ENCODE measurements at regions not wholly inside any gene's neighbourhood (a gene's known extent, or its start where the extent isn't known, plus 50 kb on each side); places are given as distances from the start of the nearest gene placed in this dataset.
A peak's percentile ranks its signal among the peaks of the same experiment; 100 is the strongest.

- no peak overlapping the region for H3K27ac ChIP-seq
- 0 to 100% (median 93%) methylated on average over 1 of the region's 1 CpG; no CpG with 5 or more reads in 6 of the 10 experiments for WGBS, 10 experiments
- ATAC-seq (replicated peaks in 6 of 8) = no peak
- in situ Hi-C loops (cut with MboI; ENCODE audit: low pct_unique_long_range_greater_than_20kb in 2 of 9, low sequenced_read_pairs in 9 of 9, unreplicated experiment in 9 of 9) = no loop called here
- H3K4me3 ChIP-seq = no peak overlapping the region
- no peaks in the 10 kb centered on the region for H3K4me1 ChIP-seq (replicated peaks in 1 of 2)
Measured at GRCh38 chr4:124306352-124306751, 406.2 kb downstream of the ANKRD50 start.

- no peak overlapping the region for H3K4me3 ChIP-seq
- H3K4me1 ChIP-seq (replicated peaks in 1 of 2) = no peaks in the 10 kb centered on the region
- no peak for ATAC-seq (replicated peaks in 6 of 8)
- 62 to 100% (median 83%) methylated on average over 1 to 3 of the region's 3 CpGs; no CpG with 5 or more reads in 2 of the 10 experiments for WGBS, 10 experiments
- in situ Hi-C loops (cut with MboI; ENCODE audit: low pct_unique_long_range_greater_than_20kb in 2 of 9, low sequenced_read_pairs in 9 of 9, unreplicated experiment in 9 of 9) = no loop called here
- no peak overlapping the region for H3K27ac ChIP-seq
Measured at GRCh38 chr4:124307143-124307542, 405.4 kb downstream of the ANKRD50 start.

GRCh38 chr4:124318292-124318691 lies 394.2 kb downstream of the ANKRD50 start:
- no peak overlapping the region for H3K27ac ChIP-seq
- peaks cover 0 to 2% of the 10 kb centered on the region in 2 donors for H3K4me1 ChIP-seq (replicated peaks in 1 of 2)
- H3K4me3 ChIP-seq = no peak overlapping the region
- in situ Hi-C loops (cut with MboI; ENCODE audit: low pct_unique_long_range_greater_than_20kb in 2 of 9, low sequenced_read_pairs in 9 of 9, unreplicated experiment in 9 of 9) = no loop called here
- ATAC-seq (replicated peaks in 6 of 8) = no peak
- 70 to 100% (median 100%) methylated on average over 1 of the region's 1 CpG; no CpG with 5 or more reads in 1 of the 10 experiments for WGBS, 10 experiments

GRCh38 chr4:124321364-124321763 lies 391.2 kb downstream of the ANKRD50 start:
- Histone ChIP-seq H3K27ac (no peak overlapping the region), H3K4me3 (no peak overlapping the region), H3K4me1 (replicated peaks in 1 of 2) (peaks cover 0 to 2% of the 10 kb centered on the region in 2 donors)
- in situ Hi-C loops (cut with MboI; ENCODE audit: low pct_unique_long_range_greater_than_20kb in 2 of 9, low sequenced_read_pairs in 9 of 9, unreplicated experiment in 9 of 9) = no loop called here
- WGBS, 10 experiments = 28 to 83% (median 63%) methylated on average over 2 to 3 of the region's 3 CpGs; no CpG with 5 or more reads in 1 of the 10 experiments
- ATAC-seq (replicated peaks in 6 of 8) = peak in 1 of 8 experiments; percentile 49

GRCh38 chr4:124322234-124323065 lies 390.1 kb downstream of the ANKRD50 start:
- H3K27ac ChIP-seq = no peak overlapping the region
- no peak overlapping the region for H3K4me3 ChIP-seq
- in situ Hi-C loops (cut with MboI; ENCODE audit: low pct_unique_long_range_greater_than_20kb in 2 of 9, low sequenced_read_pairs in 9 of 9, unreplicated experiment in 9 of 9) = no loop called here
- ATAC-seq (replicated peaks in 6 of 8) = no peak
- H3K4me1 ChIP-seq (replicated peaks in 1 of 2) = peaks cover 0 to 2% of the 10 kb centered on the region in 2 donors
- WGBS, 10 experiments = 17 to 56% (median 50%) methylated on average over 6 to 8 of the region's 8 CpGs; no CpG with 5 or more reads in 1 of the 10 experiments

GRCh38 chr4:124325690-124326089 lies 386.8 kb downstream of the ANKRD50 start:
- Histone ChIP-seq H3K4me1 (replicated peaks in 1 of 2) (peaks cover 0 to 2% of the 10 kb centered on the region in 2 donors), H3K4me3 (no peak overlapping the region), H3K27ac (no peak overlapping the region)
- in situ Hi-C loops (cut with MboI; ENCODE audit: low pct_unique_long_range_greater_than_20kb in 2 of 9, low sequenced_read_pairs in 9 of 9, unreplicated experiment in 9 of 9) = loop anchor here in 6 of 9 experiments (25.0 kb wide), 4 partner anchors 387 to 962 kb away; partner anchors contain the start of gene ANKRD50 (in 2 of the 6)
- no peak for ATAC-seq (replicated peaks in 6 of 8)

GRCh38 chr4:124329134-124329533 lies 383.4 kb downstream of the ANKRD50 start:
- Histone ChIP-seq H3K4me1 (replicated peaks in 1 of 2) (no peaks in the 10 kb centered on the region), H3K27ac (no peak overlapping the region), H3K4me3 (no peak overlapping the region)
- no peak for ATAC-seq (replicated peaks in 6 of 8)
- in situ Hi-C loops (cut with MboI; ENCODE audit: low pct_unique_long_range_greater_than_20kb in 2 of 9, low sequenced_read_pairs in 9 of 9, unreplicated experiment in 9 of 9) = loop anchor here in 6 of 9 experiments (25.0 kb wide), 4 partner anchors 383 to 958 kb away; partner anchors contain the start of gene ANKRD50 (in 2 of the 6)

- Histone ChIP-seq H3K4me3 (no peak overlapping the region), H3K27ac (no peak overlapping the region), H3K4me1 (replicated peaks in 1 of 2) (no peaks in the 10 kb centered on the region)
- in situ Hi-C loops (cut with MboI; ENCODE audit: low pct_unique_long_range_greater_than_20kb in 2 of 9, low sequenced_read_pairs in 9 of 9, unreplicated experiment in 9 of 9) = loop anchor here in 6 of 9 experiments (25.0 kb wide), 4 partner anchors 382 to 957 kb away; partner anchors contain the start of gene ANKRD50 (in 2 of the 6)
- no peak for ATAC-seq (replicated peaks in 6 of 8)
- 29 to 100% (median 54%) methylated on average over 1 to 3 of the region's 3 CpGs; no CpG with 5 or more reads in 1 of the 10 experiments for WGBS, 10 experiments
Measured at GRCh38 chr4:124330045-124330444, 382.5 kb downstream of the ANKRD50 start.

GRCh38 chr4:124331781-124332180 lies 380.8 kb downstream of the ANKRD50 start:
- in situ Hi-C loops (cut with MboI; ENCODE audit: low pct_unique_long_range_greater_than_20kb in 2 of 9, low sequenced_read_pairs in 9 of 9, unreplicated experiment in 9 of 9) = loop anchor here in 6 of 9 experiments (25.0 kb wide), 4 partner anchors 381 to 956 kb away; partner anchors contain the start of gene ANKRD50 (in 2 of the 6)
- H3K27ac ChIP-seq = no peak overlapping the region
- H3K4me1 ChIP-seq (replicated peaks in 1 of 2) = no peaks in the 10 kb centered on the region
- WGBS, 10 experiments = 67 to 100% (median 100%) methylated on average over 1 of the region's 1 CpG; no CpG with 5 or more reads in 3 of the 10 experiments
- no peak for ATAC-seq (replicated peaks in 6 of 8)
- H3K4me3 ChIP-seq = no peak overlapping the region

GRCh38 chr4:124333466-124333865 lies 379.1 kb downstream of the ANKRD50 start:
- in situ Hi-C loops (cut with MboI; ENCODE audit: low pct_unique_long_range_greater_than_20kb in 2 of 9, low sequenced_read_pairs in 9 of 9, unreplicated experiment in 9 of 9) = loop anchor here in 6 of 9 experiments (25.0 kb wide), 4 partner anchors 379 to 954 kb away; partner anchors contain the start of gene ANKRD50 (in 2 of the 6)

GRCh38 chr4:124334119-124334518 lies 378.4 kb downstream of the ANKRD50 start:
- Histone ChIP-seq H3K27ac (no peak overlapping the region), H3K4me1 (replicated peaks in 1 of 2) (no peaks in the 10 kb centered on the region), H3K4me3 (no peak overlapping the region)
- peak; percentile 53 to 91 (median 70) for ATAC-seq (replicated peaks in 6 of 8)
- 0 to 15% (median 4%) methylated on average over 1 to 3 of the region's 3 CpGs; no CpG with 5 or more reads in 2 of the 10 experiments for WGBS, 10 experiments
- in situ Hi-C loops (cut with MboI; ENCODE audit: low pct_unique_long_range_greater_than_20kb in 2 of 9, low sequenced_read_pairs in 9 of 9, unreplicated experiment in 9 of 9) = loop anchor here in 6 of 9 experiments (25.0 kb wide), 4 partner anchors 378 to 953 kb away; partner anchors contain the start of gene ANKRD50 (in 2 of the 6)

More at GRCh38 chr4:124333466-124333865, 379.1 kb downstream of the ANKRD50 start:
- WGBS, 10 experiments = 0 to 71% (median 45%) methylated on average over 1 to 4 of the region's 4 CpGs; no CpG with 5 or more reads in 2 of the 10 experiments
- ATAC-seq (replicated peaks in 6 of 8) = no peak
- Histone ChIP-seq H3K4me1 (replicated peaks in 1 of 2) (no peaks in the 10 kb centered on the region), H3K27ac (no peak overlapping the region), H3K4me3 (no peak overlapping the region)

- Histone ChIP-seq H3K27ac (no peak overlapping the region), H3K4me3 (no peak overlapping the region), H3K4me1 (replicated peaks in 1 of 2) (no peaks in the 10 kb centered on the region)
- in situ Hi-C loops (cut with MboI; ENCODE audit: low pct_unique_long_range_greater_than_20kb in 2 of 9, low sequenced_read_pairs in 9 of 9, unreplicated experiment in 9 of 9) = loop anchor here in 6 of 9 experiments (25.0 kb wide), 4 partner anchors 374 to 949 kb away; partner anchors contain the start of gene ANKRD50 (in 2 of the 6)
- peak in 1 of 8 experiments; percentile 51 for ATAC-seq (replicated peaks in 6 of 8)
- 46 to 100% (median 93%) methylated on average over 1 to 3 of the region's 3 CpGs for WGBS, 10 experiments
Measured at GRCh38 chr4:124337874-124338273, 374.7 kb downstream of the ANKRD50 start.

GRCh38 chr4:124343661-124344171 lies 368.8 kb downstream of the ANKRD50 start:
- 0 to 90% (median 60%) methylated on average over 1 to 3 of the region's 3 CpGs; no CpG with 5 or more reads in 1 of the 10 experiments for WGBS, 10 experiments
- Histone ChIP-seq H3K4me1 (replicated peaks in 1 of 2) (no peaks in the 10 kb centered on the region), H3K4me3 (no peak overlapping the region), H3K27ac (no peak overlapping the region)
- in situ Hi-C loops (cut with MboI; ENCODE audit: low pct_unique_long_range_greater_than_20kb in 2 of 9, low sequenced_read_pairs in 9 of 9, unreplicated experiment in 9 of 9) = loop anchor here in 6 of 9 experiments (25.0 kb wide), 4 partner anchors 369 to 944 kb away; partner anchors contain the start of gene ANKRD50 (in 2 of the 6)
- no peak for ATAC-seq (replicated peaks in 6 of 8)

All from motor neuron (in vitro differentiated cells).